ENCODE measurements at regions not wholly inside any gene's neighbourhood (a gene's known extent, or its start where the extent isn't known, plus 50 kb on each side); places are given as distances from the start of the nearest gene placed in this dataset.

DNA sequence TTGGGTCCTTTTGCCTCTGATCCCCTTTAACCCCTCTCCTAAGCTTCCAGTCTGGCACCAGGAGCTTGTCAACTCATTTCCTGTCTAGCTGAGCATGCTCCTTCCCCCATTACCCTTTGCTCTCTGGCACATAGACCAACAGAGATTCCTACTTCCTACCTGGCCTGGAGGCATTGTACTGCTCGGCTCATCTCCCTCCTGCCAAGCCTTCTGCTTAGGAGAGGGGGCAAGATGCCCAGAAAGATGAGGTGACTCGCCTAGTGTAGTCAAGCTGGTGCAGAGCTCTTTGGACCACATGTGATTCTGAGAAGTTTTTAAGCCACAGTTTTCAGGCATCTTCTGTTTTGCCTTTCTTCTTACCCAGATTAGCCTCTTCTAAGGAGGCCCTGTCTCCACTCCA, 95.4 kb downstream of the ZNF621 start:
- Histone ChIP-seq H4K20me1 (ENCODE audit: insufficient read depth, low read length, poor library complexity, severe bottlenecking) (no peaks in the 10 kb centered on the region), H3K9me2 (replicated peaks; ENCODE audit: low read depth, low read length) (no peaks in the 10 kb centered on the region), H3K36me3 (ENCODE audit: insufficient read depth, low read length) (no peaks in the 10 kb centered on the region), H2AFZ (ENCODE audit: low read length) (no peak overlapping the region), H3K79me2 (ENCODE audit: insufficient read depth, low read length) (no peaks in the 10 kb centered on the region), H3K27me3 (ENCODE audit: insufficient read depth, low read length, poor library complexity, severe bottlenecking) (no peaks in the 10 kb centered on the region), H3K4me2 (ENCODE audit: low read depth, low read length, poor library complexity, severe bottlenecking) (no peak overlapping the region), H3F3A (ENCODE audit: low read depth) (no peaks in the 10 kb centered on the region), H3K4me1 (ENCODE audit: insufficient read depth, low read length, poor library complexity, severe bottlenecking) (no peaks in the 10 kb centered on the region), H3K9me3 (ENCODE audit: insufficient read depth, low read depth, low read length) (no peaks in the 10 kb centered on the region), H3K4me3 (ENCODE audit: low read length, poor library complexity, severe bottlenecking) (no peak overlapping the region), H3K9ac (ENCODE audit: low read depth, low read length, poor library complexity, severe bottlenecking) (no peak overlapping the region)
- TF ChIP-seq EZH2phosphoT487 (IDR thresholded peaks at IDR 0.05; ENCODE audit: borderline replicate concordance) = no peak
- TF ChIP-seq, protein P1, sequence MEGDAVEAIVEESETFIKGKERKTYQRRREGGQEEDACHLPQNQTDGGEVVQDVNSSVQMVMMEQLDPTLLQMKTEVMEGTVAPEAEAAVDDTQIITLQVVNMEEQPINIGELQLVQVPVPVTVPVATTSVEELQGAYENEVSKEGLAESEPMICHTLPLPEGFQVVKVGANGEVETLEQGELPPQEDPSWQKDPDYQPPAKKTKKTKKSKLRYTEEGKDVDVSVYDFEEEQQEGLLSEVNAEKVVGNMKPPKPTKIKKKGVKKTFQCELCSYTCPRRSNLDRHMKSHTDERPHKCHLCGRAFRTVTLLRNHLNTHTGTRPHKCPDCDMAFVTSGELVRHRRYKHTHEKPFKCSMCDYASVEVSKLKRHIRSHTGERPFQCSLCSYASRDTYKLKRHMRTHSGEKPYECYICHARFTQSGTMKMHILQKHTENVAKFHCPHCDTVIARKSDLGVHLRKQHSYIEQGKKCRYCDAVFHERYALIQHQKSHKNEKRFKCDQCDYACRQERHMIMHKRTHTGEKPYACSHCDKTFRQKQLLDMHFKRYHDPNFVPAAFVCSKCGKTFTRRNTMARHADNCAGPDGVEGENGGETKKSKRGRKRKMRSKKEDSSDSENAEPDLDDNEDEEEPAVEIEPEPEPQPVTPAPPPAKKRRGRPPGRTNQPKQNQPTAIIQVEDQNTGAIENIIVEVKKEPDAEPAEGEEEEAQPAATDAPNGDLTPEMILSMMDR (conservative IDR thresholded peaks at IDR 0.05; ENCODE audit: low read length) = no peak

DNA sequence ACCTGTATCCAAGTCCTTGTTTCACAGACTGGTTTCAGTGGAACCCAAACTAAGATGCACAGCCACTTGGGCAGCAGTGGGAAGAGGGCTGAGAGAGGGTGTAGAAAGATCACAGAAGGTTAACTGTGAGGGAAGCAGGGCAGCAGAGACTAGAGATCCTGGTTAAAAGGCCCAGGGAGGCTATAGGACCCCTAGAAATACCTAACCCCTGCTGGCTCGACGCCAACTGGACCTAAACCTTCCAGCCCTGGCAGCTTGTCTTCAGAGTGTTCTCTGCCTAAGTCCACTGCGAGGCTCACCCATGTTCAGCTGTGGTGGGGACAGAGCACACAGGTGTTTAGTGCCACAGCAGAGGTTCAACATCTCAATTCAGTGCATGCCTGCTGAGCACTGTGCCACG, 96.5 kb downstream of the ZNF621 start:
- Histone ChIP-seq H3K9ac (ENCODE audit: low read depth, low read length, poor library complexity, severe bottlenecking) (no peak overlapping the region), H3K36me3 (ENCODE audit: insufficient read depth, low read length) (no peaks in the 10 kb centered on the region), H3K27me3 (ENCODE audit: insufficient read depth, low read length, poor library complexity, severe bottlenecking) (no peaks in the 10 kb centered on the region), H4K20me1 (ENCODE audit: insufficient read depth, low read length, poor library complexity, severe bottlenecking) (no peaks in the 10 kb centered on the region), H3K9me3 (ENCODE audit: insufficient read depth, low read depth, low read length) (no peaks in the 10 kb centered on the region), H2AFZ (ENCODE audit: low read length) (no peak overlapping the region), H3K4me2 (ENCODE audit: low read depth, low read length, poor library complexity, severe bottlenecking) (no peak overlapping the region), H3K9me2 (replicated peaks; ENCODE audit: low read depth, low read length) (no peaks in the 10 kb centered on the region), H3F3A (ENCODE audit: low read depth) (no peaks in the 10 kb centered on the region), H3K4me1 (ENCODE audit: insufficient read depth, low read length, poor library complexity, severe bottlenecking) (no peaks in the 10 kb centered on the region), H3K4me3 (ENCODE audit: low read length, poor library complexity, severe bottlenecking) (no peak overlapping the region), H3K79me2 (ENCODE audit: insufficient read depth, low read length) (no peaks in the 10 kb centered on the region)
- no peak for TF ChIP-seq EZH2phosphoT487 (IDR thresholded peaks at IDR 0.05; ENCODE audit: borderline replicate concordance)
- TF ChIP-seq, protein P1 (conservative IDR thresholded peaks at IDR 0.05; ENCODE audit: low read length) = no peak

GRCh38 chr3:40623567-40623966, 98.8 kb downstream of the ZNF621 start:
- Histone ChIP-seq H3K36me3 (ENCODE audit: insufficient read depth, low read length) (no peaks in the 10 kb centered on the region), H3K9me2 (replicated peaks; ENCODE audit: low read depth, low read length) (no peaks in the 10 kb centered on the region), H3K9ac (ENCODE audit: low read depth, low read length, poor library complexity, severe bottlenecking) (no peak overlapping the region), H4K20me1 (ENCODE audit: insufficient read depth, low read length, poor library complexity, severe bottlenecking) (no peaks in the 10 kb centered on the region), H3K4me3 (ENCODE audit: low read length, poor library complexity, severe bottlenecking) (no peak overlapping the region), H3K4me2 (ENCODE audit: low read depth, low read length, poor library complexity, severe bottlenecking) (no peak overlapping the region), H3F3A (ENCODE audit: low read depth) (no peaks in the 10 kb centered on the region), H3K27me3 (ENCODE audit: insufficient read depth, low read length, poor library complexity, severe bottlenecking) (no peaks in the 10 kb centered on the region), H3K9me3 (ENCODE audit: insufficient read depth, low read depth, low read length) (no peaks in the 10 kb centered on the region), H3K79me2 (ENCODE audit: insufficient read depth, low read length) (no peaks in the 10 kb centered on the region), H3K4me1 (ENCODE audit: insufficient read depth, low read length, poor library complexity, severe bottlenecking) (no peaks in the 10 kb centered on the region), H2AFZ (ENCODE audit: low read length) (no peak overlapping the region)
- TF ChIP-seq EZH2phosphoT487 (IDR thresholded peaks at IDR 0.05; ENCODE audit: borderline replicate concordance) = no peak
- TF ChIP-seq, protein P1 (conservative IDR thresholded peaks at IDR 0.05; ENCODE audit: low read length) = no peak

All from Loucy (cell line).